ENCODE measurements at regions not wholly inside any gene's neighbourhood (a gene's known extent, or its start where the extent isn't known, plus 50 kb on each side); places are given as distances from the start of the nearest gene placed in this dataset.

GRCh38 chr2:145198555-145198954 lies 678.6 kb upstream of the ZEB2 start:
- no peak for DNase-seq
- in situ Hi-C loops (cut with HindIII; ENCODE audit: low pct_ligation_motif_present, low pct_unique_long_range_greater_than_20kb, low sequenced_read_pairs), result no loop called here

DNA sequence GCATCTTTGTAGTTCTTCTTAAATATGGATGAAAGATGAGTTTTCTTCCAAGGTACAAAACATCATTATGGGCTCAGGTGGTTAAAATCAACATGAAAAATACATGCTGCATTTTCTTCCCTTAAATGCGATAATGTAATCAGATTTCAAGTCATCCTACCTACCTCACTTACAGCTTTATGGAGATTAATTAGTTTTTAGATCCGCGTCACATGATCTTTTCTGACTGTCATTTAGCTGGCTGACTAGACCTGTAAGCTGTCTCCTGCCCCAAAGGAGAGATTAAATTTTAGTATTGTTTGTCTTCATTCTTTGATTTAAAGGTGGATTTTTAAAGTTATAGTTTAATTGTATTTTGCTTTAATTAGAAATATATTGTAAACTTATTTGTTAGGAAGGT lies 678.0 kb upstream of the ZEB2 start:
- in situ Hi-C loops (cut with HindIII; ENCODE audit: low pct_ligation_motif_present, low pct_unique_long_range_greater_than_20kb, low sequenced_read_pairs), result no loop called here
- DNase-seq, result no peak

- in situ Hi-C loops (cut with HindIII; ENCODE audit: low pct_ligation_motif_present, low pct_unique_long_range_greater_than_20kb, low sequenced_read_pairs), result no loop called here
Observed at GRCh38 chr2:145194673-145195072, 674.8 kb upstream of the ZEB2 start.

DNA sequence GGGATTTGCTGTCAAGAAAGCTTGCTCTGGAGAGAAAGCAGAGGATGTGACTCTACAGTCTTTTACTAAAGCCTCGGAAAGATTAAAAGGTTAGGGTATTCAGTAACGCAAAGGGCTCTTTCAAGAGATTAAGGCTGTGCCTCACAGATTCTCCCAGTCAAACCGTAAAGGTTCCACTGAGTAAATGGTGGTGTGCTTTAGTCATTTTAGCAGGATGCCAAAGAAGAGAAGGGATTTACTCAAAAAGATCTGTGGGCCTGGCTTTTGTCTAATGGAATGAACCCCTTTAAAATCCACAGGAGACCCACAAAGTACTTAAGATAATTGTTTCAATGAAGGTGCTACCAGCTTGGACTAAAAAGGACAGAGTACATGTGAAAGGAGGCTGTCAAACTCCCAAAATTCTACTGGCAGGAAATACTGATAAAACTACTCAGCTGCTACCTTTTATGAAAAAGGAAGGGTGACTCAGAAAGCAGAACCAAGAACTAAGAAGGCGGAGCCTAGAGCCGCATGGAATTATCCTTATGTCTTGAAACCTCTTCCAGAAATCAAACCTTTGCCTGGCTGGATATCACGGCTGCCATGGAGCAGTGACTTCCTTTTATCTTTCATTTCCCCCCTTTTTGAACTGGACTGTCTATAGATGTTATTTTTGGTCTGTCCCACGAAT lies 670.2 kb upstream of the ZEB2 start:
- in situ Hi-C loops (cut with HindIII; ENCODE audit: low pct_ligation_motif_present, low pct_unique_long_range_greater_than_20kb, low sequenced_read_pairs), result no loop called here
- DNase-seq, result no peak

More at GRCh38 chr2:145194673-145195072, 674.8 kb upstream of the ZEB2 start:
- DNase-seq, result no peak

- DNase-seq, result no peak
- in situ Hi-C loops (cut with HindIII; ENCODE audit: low pct_ligation_motif_present, low pct_unique_long_range_greater_than_20kb, low sequenced_read_pairs), result no loop called here
Observed at GRCh38 chr2:145186303-145186702, 666.4 kb upstream of the ZEB2 start.

GRCh38 chr2:145185696-145186095 lies 665.8 kb upstream of the ZEB2 start:
- in situ Hi-C loops (cut with HindIII; ENCODE audit: low pct_ligation_motif_present, low pct_unique_long_range_greater_than_20kb, low sequenced_read_pairs), result no loop called here
- DNase-seq, result no peak

- DNase-seq, result no peak
Observed at GRCh38 chr2:145184741-145185651, 665.1 kb upstream of the ZEB2 start.

DNA sequence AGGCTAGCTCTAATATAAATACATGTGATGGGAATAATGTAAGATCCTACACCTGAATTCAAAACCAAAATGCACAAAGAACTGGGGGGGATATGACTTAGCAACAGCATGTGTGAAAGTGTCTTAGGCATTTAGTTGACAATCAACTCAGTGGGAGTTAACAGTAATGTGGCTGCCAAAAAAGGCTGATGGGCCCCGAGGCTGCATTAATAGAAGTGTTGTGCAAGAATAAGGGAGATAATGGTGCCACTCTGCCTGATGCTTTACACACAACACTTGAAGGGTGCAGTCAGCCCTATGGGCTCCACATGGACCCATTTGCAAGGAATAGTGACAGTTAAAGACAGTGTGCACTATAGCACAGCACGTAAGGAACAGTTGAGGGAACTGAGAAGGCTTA lies 649.4 kb upstream of the ZEB2 start:
- in situ Hi-C loops (cut with HindIII; ENCODE audit: low pct_ligation_motif_present, low pct_unique_long_range_greater_than_20kb, low sequenced_read_pairs), result no loop called here
- no peak for DNase-seq

More at GRCh38 chr2:145184741-145185651, 665.1 kb upstream of the ZEB2 start:
- in situ Hi-C loops (cut with HindIII; ENCODE audit: low pct_ligation_motif_present, low pct_unique_long_range_greater_than_20kb, low sequenced_read_pairs), result no loop called here

DNA sequence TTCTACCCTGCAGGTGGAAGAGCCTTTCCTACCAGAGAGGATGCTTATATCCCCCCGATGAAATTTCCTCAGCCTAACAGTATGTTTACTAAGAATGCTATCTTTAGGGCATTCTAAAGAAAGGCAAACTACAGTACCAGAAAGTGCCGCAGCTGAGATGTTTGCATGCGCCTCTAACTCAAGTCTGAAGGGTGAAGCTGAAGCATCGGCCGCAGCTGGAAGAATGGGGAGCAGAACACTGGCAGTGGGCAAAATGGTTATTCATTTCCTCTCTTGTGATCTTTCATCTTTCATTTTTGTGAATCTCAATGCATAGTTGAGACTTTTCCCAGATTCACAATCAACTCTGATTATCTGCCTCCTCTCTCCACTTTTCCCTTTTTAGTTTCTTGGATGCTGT lies 648.2 kb upstream of the ZEB2 start:
- in situ Hi-C loops (cut with HindIII; ENCODE audit: low pct_ligation_motif_present, low pct_unique_long_range_greater_than_20kb, low sequenced_read_pairs), result no loop called here
- DNase-seq, result no peak

GRCh38 chr2:145166731-145167302 lies 646.9 kb upstream of the ZEB2 start:
- no peak for DNase-seq
- in situ Hi-C loops (cut with HindIII; ENCODE audit: low pct_ligation_motif_present, low pct_unique_long_range_greater_than_20kb, low sequenced_read_pairs), result no loop called here

- no peak for DNase-seq
- in situ Hi-C loops (cut with HindIII; ENCODE audit: low pct_ligation_motif_present, low pct_unique_long_range_greater_than_20kb, low sequenced_read_pairs), result no loop called here
Observed at GRCh38 chr2:145161656-145162055, 641.7 kb upstream of the ZEB2 start.

DNA sequence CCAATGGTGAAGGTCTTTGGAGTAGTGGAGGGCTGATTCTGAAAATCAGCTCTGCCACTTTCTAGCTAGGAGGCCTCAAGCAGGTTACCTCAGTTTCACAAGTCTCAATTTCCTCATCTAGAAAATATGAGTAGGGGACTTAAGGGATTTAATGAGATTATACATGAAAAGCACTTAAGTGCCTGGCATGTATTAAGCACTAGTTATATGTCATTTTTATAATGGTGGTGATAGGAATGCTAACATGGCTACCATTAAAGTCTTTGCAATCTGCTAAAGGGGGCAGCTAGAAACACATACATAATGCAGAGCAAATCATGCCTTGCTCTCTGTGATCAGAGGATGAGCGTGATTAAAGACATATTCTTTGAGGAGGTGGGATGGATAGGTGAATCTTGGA lies 640.9 kb upstream of the ZEB2 start:
- in situ Hi-C loops (cut with HindIII; ENCODE audit: low pct_ligation_motif_present, low pct_unique_long_range_greater_than_20kb, low sequenced_read_pairs), result no loop called here
- no peak for DNase-seq

DNA sequence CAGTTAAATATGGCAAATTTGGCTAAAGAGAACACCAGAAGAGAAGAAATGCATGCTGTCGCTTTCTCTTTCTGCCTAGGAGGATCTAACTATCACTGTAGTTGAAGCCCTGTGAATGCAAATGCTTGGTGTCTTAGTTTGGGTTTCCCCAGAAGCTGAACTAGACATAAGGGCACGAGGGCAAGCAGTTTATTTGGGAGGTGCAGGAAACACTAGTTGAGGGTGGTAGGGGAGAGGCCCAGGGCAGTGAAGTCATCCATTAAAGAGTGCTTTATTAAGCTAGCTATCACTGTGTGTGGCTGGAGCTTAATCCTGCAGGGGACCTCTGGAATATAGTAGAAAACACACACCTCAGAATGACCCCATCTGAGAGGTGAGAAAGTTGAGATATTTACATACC lies 639.8 kb upstream of the ZEB2 start:
- in situ Hi-C loops (cut with HindIII; ENCODE audit: low pct_ligation_motif_present, low pct_unique_long_range_greater_than_20kb, low sequenced_read_pairs), result no loop called here
- no peak for DNase-seq

DNA sequence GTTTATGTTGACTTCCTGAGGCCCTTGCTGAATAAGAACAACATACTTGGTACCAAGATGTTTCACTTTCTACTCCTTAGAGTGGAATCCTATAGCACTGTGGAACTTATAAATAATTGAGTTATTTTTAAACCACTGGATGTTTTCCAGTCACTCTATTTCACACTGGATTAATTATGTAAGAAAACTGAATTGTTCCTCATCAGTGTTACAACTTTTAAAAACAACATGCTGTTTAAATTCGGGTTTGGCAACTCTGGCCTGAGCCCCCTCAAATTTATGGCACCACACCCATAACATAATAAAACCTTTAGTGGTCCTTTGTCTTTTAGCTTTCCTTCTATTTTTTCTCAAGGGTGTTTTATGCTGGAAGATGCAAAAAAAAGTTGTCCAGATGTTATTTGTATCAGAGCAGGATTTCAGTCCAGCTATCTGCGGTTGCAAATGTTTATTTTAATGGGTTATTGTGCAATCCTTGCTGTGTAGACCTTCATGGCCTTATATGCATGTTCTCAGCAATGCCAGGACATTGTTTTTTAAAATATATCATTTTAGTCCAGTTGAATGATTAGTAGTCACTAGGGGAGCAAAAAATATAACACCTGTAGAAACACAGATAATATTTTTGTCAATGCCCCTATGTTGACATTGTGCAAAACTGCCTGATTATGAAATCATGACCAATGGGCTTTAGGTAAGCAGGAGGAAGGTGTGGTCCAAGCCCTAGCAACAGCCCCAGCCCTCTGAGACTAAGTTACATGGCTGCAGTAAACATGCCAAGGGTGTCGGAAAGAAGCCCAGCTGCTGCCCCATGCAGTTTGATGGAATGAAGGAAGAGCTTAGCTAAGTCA lies 638.0 kb upstream of the ZEB2 start:
- no peak for DNase-seq
- in situ Hi-C loops (cut with HindIII; ENCODE audit: low pct_ligation_motif_present, low pct_unique_long_range_greater_than_20kb, low sequenced_read_pairs), result no loop called here

DNA sequence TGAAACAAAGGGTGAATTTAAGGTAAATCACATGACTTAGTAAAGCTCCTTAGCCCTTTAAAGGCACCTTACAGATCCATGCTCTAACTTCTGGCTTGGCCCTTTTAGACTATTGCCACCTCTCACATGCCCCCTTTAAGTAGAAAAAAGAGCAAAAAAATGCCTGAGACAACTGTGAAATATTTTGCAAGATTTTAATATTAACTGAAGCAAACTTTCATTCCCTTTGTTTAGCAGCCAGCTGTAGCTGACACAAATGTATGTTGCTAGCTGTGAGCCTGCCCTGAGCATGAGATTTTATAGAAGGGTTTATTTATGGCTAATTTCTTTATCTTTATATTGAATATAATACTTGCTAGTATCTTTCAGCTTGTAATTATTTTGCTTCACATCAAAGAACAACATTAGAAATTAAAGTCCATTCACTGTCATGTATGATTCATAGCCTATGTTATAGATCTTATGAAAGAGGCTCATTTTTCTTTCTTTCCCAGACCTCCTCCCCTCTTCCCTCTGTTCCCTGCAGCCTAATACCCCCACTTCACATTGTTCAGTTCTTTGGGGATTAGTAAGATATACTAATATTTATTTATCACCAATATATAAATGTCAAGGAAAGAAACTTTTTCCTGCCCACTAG lies 637.2 kb upstream of the ZEB2 start:
- in situ Hi-C loops (cut with HindIII; ENCODE audit: low pct_ligation_motif_present, low pct_unique_long_range_greater_than_20kb, low sequenced_read_pairs), result no loop called here
- no peak for DNase-seq

- DNase-seq, result peak; percentile 27
- in situ Hi-C loops (cut with HindIII; ENCODE audit: low pct_ligation_motif_present, low pct_unique_long_range_greater_than_20kb, low sequenced_read_pairs), result no loop called here
Observed at GRCh38 chr2:145156199-145156598, 636.3 kb upstream of the ZEB2 start.

- DNase-seq, result no peak
- in situ Hi-C loops (cut with HindIII; ENCODE audit: low pct_ligation_motif_present, low pct_unique_long_range_greater_than_20kb, low sequenced_read_pairs), result no loop called here
Observed at GRCh38 chr2:145155196-145155595, 635.3 kb upstream of the ZEB2 start.

- DNase-seq, result no peak
- in situ Hi-C loops (cut with HindIII; ENCODE audit: low pct_ligation_motif_present, low pct_unique_long_range_greater_than_20kb, low sequenced_read_pairs), result no loop called here
Observed at GRCh38 chr2:145154731-145155130, 634.8 kb upstream of the ZEB2 start.
